Sigmoid colon (tissue), 6 donors: ENCODE measurements at regions not wholly inside any gene's neighbourhood (a gene's known extent, or its start where the extent isn't known, plus 50 kb on each side); places are given as distances from the start of the nearest gene placed in this dataset.

ENCODE experiments used
- DNase-seq: peaks from one replicate; pipeline ENCODE4 v3.0.0-alpha.2; 2019
- H3K27ac ChIP-seq, 4 donors: fragments of 200-600 bp; sonication (generic); one replicate each; pipeline ENCODE4 v1.5.1; 2016 to 2019; ENCODE audit warnings: mild to moderate bottlenecking in 1 of 4
- H3K27me3 ChIP-seq, 3 donors: fragments of 200-600 bp; sonication (generic); one replicate each; pipeline ENCODE4 v1.5.1; 2019; ENCODE audit warnings: mild to moderate bottlenecking in 1 of 3
- H3K36me3 ChIP-seq, 4 donors: fragments of 200-600 bp; sonication (generic); one replicate each; pipeline ENCODE4 v1.5.1; 2016 to 2019
- H3K4me1 ChIP-seq, 4 donors: fragments of 200-600 bp; sonication (generic); one replicate each; pipeline ENCODE4 v1.5.1; 2017 to 2019
- H3K4me3 ChIP-seq, 4 donors: fragments of 200-600 bp; sonication (generic); one replicate each; pipeline ENCODE4 v1.5.1; 2017 to 2019; ENCODE audit warnings: mild to moderate bottlenecking in 2 of 4, moderate library complexity in 1 of 4
- H3K9me3 ChIP-seq, 4 donors: fragments of 200-600 bp in 3 of 4; sonication (generic) in 3 of 4; one replicate each; pipeline versions ENCODE4 v1.5.1 to v1.6.1; 2013 to 2019
- EP300 ChIP-seq, 4 donors: sonication (generic); formaldehyde crosslinking; IDR thresholded peaks; one replicate each; pipeline ENCODE4 v1.6.1; 2017; ENCODE audit warnings: antibody characterized with exemption in 4 of 4
- POLR2A ChIP-seq, 2 donors: fragments of 450-650 bp; IDR thresholded peaks; one replicate each; pipeline ENCODE4 v1.6.1; 2016; ENCODE audit warnings: antibody characterized with exemption in 2 of 2, mild to moderate bottlenecking in 2 of 2, moderate library complexity in 2 of 2
- POLR2AphosphoS5 ChIP-seq, 4 donors: sonication (generic); formaldehyde crosslinking; IDR thresholded peaks; one replicate each; pipeline ENCODE4 v1.6.1; 2017; ENCODE audit warnings: antibody characterized with exemption in 4 of 4
- WGBS, 2 donors: extraction: QIAGEN DNeasy Blood & Tissue Kit; methylation state at CpG; one replicate each; pipeline ENCODE4 v1.1.7; 2013; 5-methylcytosine and 5-hydroxymethylcytosine counted together
- intact Hi-C: fragments of 100-400 bp; cut with DNase I; formaldehyde crosslinking; loops from one replicate; pipeline ENCODE4 v1.15.1; 2023
- TF ChIP-seq, protein P1 (sequence below), 4 experiments: fragments of 450-650 bp in 3 of 4; fragments of 200-600 bp in 1 of 4; IDR thresholded peaks; one replicate each; pipeline ENCODE4 v1.5.1; 2016 to 2019; ENCODE audit warnings: antibody characterized with exemption in 4 of 4, mild to moderate bottlenecking in 3 of 4, moderate library complexity in 2 of 4
- donor health status: healthy with polysubstance abuse.
- donor health status: healthy.

- H3K27ac ChIP-seq, result no peak overlapping the region
- H3K27me3 ChIP-seq, result no peaks in the 10 kb centered on the region
- no peak overlapping the region for H3K4me3 ChIP-seq
- DNase-seq, result no peak
- H3K36me3 ChIP-seq, result no peaks in the 10 kb centered on the region
- 40 to 77% methylated on average over 2 of the region's 2 CpGs for WGBS, 2 donors
- no peaks in the 10 kb centered on the region for H3K9me3 ChIP-seq
- H3K4me1 ChIP-seq, result no peaks in the 10 kb centered on the region
- intact Hi-C loops, result no loop called here
- TF ChIP-seq POLR2AphosphoS5 (IDR thresholded peaks at IDR 0.05), result no peak
- TF ChIP-seq, protein P1, sequence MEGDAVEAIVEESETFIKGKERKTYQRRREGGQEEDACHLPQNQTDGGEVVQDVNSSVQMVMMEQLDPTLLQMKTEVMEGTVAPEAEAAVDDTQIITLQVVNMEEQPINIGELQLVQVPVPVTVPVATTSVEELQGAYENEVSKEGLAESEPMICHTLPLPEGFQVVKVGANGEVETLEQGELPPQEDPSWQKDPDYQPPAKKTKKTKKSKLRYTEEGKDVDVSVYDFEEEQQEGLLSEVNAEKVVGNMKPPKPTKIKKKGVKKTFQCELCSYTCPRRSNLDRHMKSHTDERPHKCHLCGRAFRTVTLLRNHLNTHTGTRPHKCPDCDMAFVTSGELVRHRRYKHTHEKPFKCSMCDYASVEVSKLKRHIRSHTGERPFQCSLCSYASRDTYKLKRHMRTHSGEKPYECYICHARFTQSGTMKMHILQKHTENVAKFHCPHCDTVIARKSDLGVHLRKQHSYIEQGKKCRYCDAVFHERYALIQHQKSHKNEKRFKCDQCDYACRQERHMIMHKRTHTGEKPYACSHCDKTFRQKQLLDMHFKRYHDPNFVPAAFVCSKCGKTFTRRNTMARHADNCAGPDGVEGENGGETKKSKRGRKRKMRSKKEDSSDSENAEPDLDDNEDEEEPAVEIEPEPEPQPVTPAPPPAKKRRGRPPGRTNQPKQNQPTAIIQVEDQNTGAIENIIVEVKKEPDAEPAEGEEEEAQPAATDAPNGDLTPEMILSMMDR (IDR thresholded peaks at IDR 0.05), result no peak
- no peak for TF ChIP-seq POLR2A (IDR thresholded peaks at IDR 0.05)
- TF ChIP-seq EP300 (IDR thresholded peaks at IDR 0.05), result no peak
Measured at GRCh38 chr2:122366427-122366826, 611.0 kb downstream of the TSN start.

DNA sequence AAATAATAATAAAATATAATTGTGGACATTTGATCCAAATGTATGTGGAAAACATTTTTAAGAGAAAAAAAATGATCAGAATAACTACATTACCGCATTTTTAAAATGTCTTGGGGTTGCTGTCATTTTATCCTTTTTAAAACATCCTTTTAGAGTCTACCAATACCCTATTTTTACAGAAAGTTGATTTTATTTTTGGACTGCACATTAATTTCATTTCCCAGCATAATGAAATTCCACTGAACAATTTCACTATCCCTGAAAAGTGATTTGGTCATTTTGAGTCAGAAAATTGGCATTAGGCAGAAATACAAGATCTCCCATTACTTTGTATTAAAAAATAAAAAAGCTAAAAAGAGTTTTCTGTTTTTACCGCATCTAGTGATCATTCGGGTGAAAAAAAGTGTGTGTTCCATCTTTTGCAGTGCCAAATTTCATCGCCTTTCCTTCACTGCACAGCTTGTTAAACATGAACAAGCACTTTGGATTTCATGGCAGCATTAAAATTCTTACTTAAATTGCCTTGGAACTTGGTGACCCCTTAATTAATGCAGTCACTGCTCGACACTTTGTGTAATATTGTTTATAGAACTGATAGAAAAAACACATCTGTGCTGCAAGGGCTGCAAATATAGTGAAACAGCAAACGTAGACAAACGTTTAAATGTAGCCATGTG is 611.7 kb downstream of the TSN start:
- H3K27ac ChIP-seq, result no peak overlapping the region
- 69 to 82% methylated on average over 7 of the region's 7 CpGs for WGBS, 2 donors

DNA sequence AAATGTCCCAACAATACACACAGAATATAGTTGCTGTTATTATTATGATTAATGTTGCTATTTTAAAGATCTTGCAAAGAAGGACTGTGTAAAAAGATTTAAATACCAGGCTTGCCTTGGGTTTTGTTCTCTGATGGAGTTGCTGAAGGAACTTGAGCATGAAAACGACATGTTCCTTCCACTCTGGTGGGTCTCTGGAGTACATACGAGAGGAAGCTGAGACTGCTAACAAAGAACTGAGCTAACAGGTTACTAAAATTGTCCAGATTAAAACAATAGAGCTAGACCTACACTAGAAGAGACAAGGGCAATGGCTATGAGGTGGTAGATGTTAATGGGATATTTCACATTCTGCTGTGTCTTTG is 612.2 kb downstream of the TSN start:
- Histone ChIP-seq H3K9me3 (peaks cover 0 to 3% (median 0%) of the 10 kb centered on the region in 4 donors), H3K36me3 (no peaks in the 10 kb centered on the region), H3K27ac (no peak overlapping the region), H3K4me3 (no peak overlapping the region), H3K4me1 (no peaks in the 10 kb centered on the region), H3K27me3 (no peaks in the 10 kb centered on the region)
- TF ChIP-seq, protein P1 (IDR thresholded peaks at IDR 0.05), result no peak
- DNase-seq, result no peak
- intact Hi-C loops, result no loop called here
- 74 to 89% methylated on average over 2 of the region's 2 CpGs for WGBS, 2 donors

More for the DNA sequence above, 611.7 kb downstream of the TSN start:
- Histone ChIP-seq H3K4me3 (no peak overlapping the region), H3K27me3 (no peaks in the 10 kb centered on the region), H3K4me1 (no peaks in the 10 kb centered on the region), H3K36me3 (no peaks in the 10 kb centered on the region), H3K9me3 (no peaks in the 10 kb centered on the region)
- no peak for DNase-seq
- intact Hi-C loops, result no loop called here
- TF ChIP-seq EP300 (IDR thresholded peaks at IDR 0.05), result no peak
- TF ChIP-seq, protein P1 (IDR thresholded peaks at IDR 0.05), result no peak
- no peak for TF ChIP-seq POLR2A (IDR thresholded peaks at IDR 0.05)
- no peak for TF ChIP-seq POLR2AphosphoS5 (IDR thresholded peaks at IDR 0.05)

DNA sequence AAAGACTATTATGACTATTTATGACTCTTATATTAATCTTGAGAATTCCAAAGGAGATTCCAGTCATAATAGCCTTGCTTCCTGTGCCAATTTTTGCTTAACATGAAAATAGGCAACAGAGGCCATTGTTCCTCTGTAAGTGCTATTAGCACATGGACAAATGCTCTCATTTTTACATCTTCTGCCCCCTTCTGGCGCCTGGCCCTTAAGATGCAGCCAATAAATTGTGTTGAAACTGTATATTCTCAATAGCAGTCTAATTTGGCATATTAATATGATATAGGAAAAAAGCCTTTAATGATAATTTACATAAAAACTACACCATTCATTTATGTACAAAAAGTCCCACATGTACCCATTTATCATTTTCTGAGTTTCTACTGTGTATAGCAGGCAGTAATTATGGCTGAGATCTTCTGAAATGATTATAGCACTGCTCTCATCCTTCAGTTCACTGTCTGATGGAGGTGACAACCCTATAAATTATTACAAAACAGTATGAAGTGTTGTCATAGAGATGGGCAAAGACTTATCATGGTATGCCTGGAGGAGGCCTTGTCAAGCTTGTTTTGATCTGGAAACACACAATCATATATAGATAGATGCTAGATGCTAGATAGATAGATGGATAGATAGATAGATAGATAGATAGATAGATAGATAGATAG is 613.3 kb downstream of the TSN start:
- 72 to 75% methylated on average over 1 of the region's 1 CpG for WGBS, 2 donors
- peaks cover 0 to 4% (median 0%) of the 10 kb centered on the region in 4 donors for H3K9me3 ChIP-seq
- H3K27ac ChIP-seq, result no peak overlapping the region
- no peak for DNase-seq
- TF ChIP-seq, protein P1 (IDR thresholded peaks at IDR 0.05), result no peak
- TF ChIP-seq POLR2A (IDR thresholded peaks at IDR 0.05), result no peak
- TF ChIP-seq EP300 (IDR thresholded peaks at IDR 0.05), result no peak
- TF ChIP-seq POLR2AphosphoS5 (IDR thresholded peaks at IDR 0.05), result no peak
- H3K27me3 ChIP-seq, result no peaks in the 10 kb centered on the region
- no peak overlapping the region for H3K4me3 ChIP-seq
- H3K36me3 ChIP-seq, result no peaks in the 10 kb centered on the region
- no peaks in the 10 kb centered on the region for H3K4me1 ChIP-seq
- intact Hi-C loops, result no loop called here
